Fibroblast of lung (primary cell): ENCODE measurements at regions not wholly inside any gene's neighbourhood (a gene's known extent, or its start where the extent isn't known, plus 50 kb on each side); places are given as distances from the start of the nearest gene placed in this dataset.

ENCODE experiments used
- CTCF ChIP-seq, 2 donors: IDR thresholded peaks in 1 of 2; conservative IDR thresholded peaks in 1 of 2; 1 replicate in 1 of 2; 2 replicates in 1 of 2; pipeline ENCODE4 v1.5.1; 2011 to 2012; ENCODE audit warnings: low read length in 2 of 2, control low read depth in 1 of 2, inconsistent platforms in 1 of 2, low read depth in 1 of 2, mild to moderate bottlenecking in 1 of 2
- EZH2 ChIP-seq: IDR thresholded peaks from 2 replicates; pipeline ENCODE4 v1.5.1; 2012; ENCODE audit warnings: low read length, control low read depth, mild to moderate bottlenecking; ENCODE audit errors: missing control alignments

DNA sequence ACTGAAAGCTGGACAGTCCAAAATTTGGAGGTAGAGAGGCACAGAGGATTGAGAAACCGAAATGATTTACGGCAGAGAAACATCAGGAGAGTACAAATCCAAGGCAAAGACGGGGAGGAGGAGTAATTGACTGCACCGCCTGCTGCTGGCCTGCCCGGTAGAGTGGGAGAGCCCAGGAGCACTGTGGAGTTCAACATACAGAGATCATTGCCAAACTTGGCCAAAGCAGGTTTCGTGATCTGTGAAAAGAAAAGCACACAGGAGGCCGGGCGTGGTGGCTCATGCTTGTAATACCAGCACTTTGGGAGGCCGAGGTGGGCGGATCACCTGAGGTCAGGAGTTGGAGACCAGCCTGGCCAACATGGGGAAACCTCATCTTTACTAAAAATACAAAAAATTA is 306.0 kb upstream of the PFKP start:
- TF ChIP-seq CTCF (conservative IDR thresholded peaks at IDR 0.05 in 1 of 2, IDR thresholded peaks at IDR 0.05 in 1 of 2; ENCODE audit: low read depth in 1 of 2, low read length in 2 of 2) = no peak
- TF ChIP-seq EZH2 = no peak
